ENCODE measurements at regions not wholly inside any gene's neighbourhood (a gene's known extent, or its start where the extent isn't known, plus 50 kb on each side); places are given as distances from the start of the nearest gene placed in this dataset.

- no peak for DNase-seq
Observed at GRCh38 chr6:48200869-48201390, 89.9 kb upstream of the PTCHD4 start.

- no peak for DNase-seq
Observed at GRCh38 chr6:48199499-48199898, 88.5 kb upstream of the PTCHD4 start.

- no peak for DNase-seq
Observed at GRCh38 chr6:48197941-48198340, 86.9 kb upstream of the PTCHD4 start.

- no peak for DNase-seq
Observed at GRCh38 chr6:48194596-48195295, 83.7 kb upstream of the PTCHD4 start.

GRCh38 chr6:48188158-48188557, 77.2 kb upstream of the PTCHD4 start:
- no peak for DNase-seq

- no peak for DNase-seq
Observed at GRCh38 chr6:48186746-48187145, 75.7 kb upstream of the PTCHD4 start.

- no peak for DNase-seq
Observed at GRCh38 chr6:48184648-48185047, 73.7 kb upstream of the PTCHD4 start.

- DNase-seq = no peak
Observed at GRCh38 chr6:48183811-48184605, 73.0 kb upstream of the PTCHD4 start.

- DNase-seq = no peak
Observed at GRCh38 chr6:48183178-48183577, 72.2 kb upstream of the PTCHD4 start.

GRCh38 chr6:48178700-48179099, 67.7 kb upstream of the PTCHD4 start:
- no peak for DNase-seq

- DNase-seq = no peak
Observed at GRCh38 chr6:48177786-48178185, 66.8 kb upstream of the PTCHD4 start.

GRCh38 chr6:48176645-48177308, 65.8 kb upstream of the PTCHD4 start:
- DNase-seq = no peak

GRCh38 chr6:48169635-48170034, 58.6 kb upstream of the PTCHD4 start:
- no peak for DNase-seq

Data from left hindlimb (tissue), 1 donor.